DOHH2 (cell line): ENCODE measurements at regions not wholly inside any gene's neighbourhood (a gene's known extent, or its start where the extent isn't known, plus 50 kb on each side); places are given as distances from the start of the nearest gene placed in this dataset.

Experiments used
- H3F3A ChIP-seq: fragments of 200-600 bp; sonication (generic), shearing (Covaris generic); 2 replicates; pipeline ENCODE4 v1.6.0; 2016; ENCODE audit warnings: antibody characterized with exemption, mild to moderate bottlenecking; ENCODE audit not compliant: control insufficient read depth, insufficient read depth
- H3K27ac ChIP-seq: fragments of 200-600 bp; sonication (generic); 2 replicates; pipeline ENCODE4 v1.5.1; 2014; ENCODE audit warnings: low read depth, mild to moderate bottlenecking, low read length, moderate library complexity
- H3K27me3 ChIP-seq: fragments of 200-600 bp; sonication (generic); 2 replicates; pipeline ENCODE4 v1.6.1; 2014; ENCODE audit warnings: mild to moderate bottlenecking, low read length, mixed read lengths; ENCODE audit not compliant: control insufficient read depth
- H3K36me3 ChIP-seq: fragments of 200-600 bp; sonication (generic); 2 replicates; pipeline ENCODE4 v1.6.1; 2014; ENCODE audit warnings: mild to moderate bottlenecking, low read length, moderate library complexity, mixed read lengths; ENCODE audit not compliant: control insufficient read depth
- H3K4me1 ChIP-seq: fragments of 200-600 bp; sonication (generic); 2 replicates; pipeline ENCODE4 v1.6.1; 2014; ENCODE audit warnings: mild to moderate bottlenecking, low read length, mixed read lengths; ENCODE audit not compliant: control insufficient read depth
- H3K4me2 ChIP-seq: fragments of 200-600 bp; sonication (generic); 2 replicates; pipeline ENCODE4 v1.6.0; 2014; ENCODE audit warnings: mild to moderate bottlenecking, low read length, moderate library complexity
- H3K4me3 ChIP-seq: fragments of 200-600 bp; sonication (generic); 2 replicates; pipeline ENCODE4 v1.5.1; 2014; ENCODE audit warnings: mild to moderate bottlenecking, low read length, mixed read lengths
- H3K79me2 ChIP-seq: fragments of 200-600 bp; sonication (generic); 2 replicates; pipeline ENCODE4 v1.6.1; 2014; ENCODE audit warnings: mild to moderate bottlenecking, low read length, mixed read lengths; ENCODE audit not compliant: control insufficient read depth
- H3K9me2 ChIP-seq: fragments of 200-600 bp; sonication (generic); replicated peaks from 2 replicates; pipeline ENCODE4 v1.6.1; 2014; ENCODE audit warnings: mild to moderate bottlenecking, low read length, mixed read lengths; ENCODE audit not compliant: control insufficient read depth
- H3K9me3 ChIP-seq: fragments of 200-600 bp; sonication (generic); 2 replicates; pipeline ENCODE4 v1.6.1; 2014; ENCODE audit warnings: antibody characterized with exemption, low read length, mixed read lengths; ENCODE audit not compliant: control insufficient read depth, insufficient read depth
- H4K20me1 ChIP-seq: fragments of 200-600 bp; sonication (generic); 2 replicates; pipeline ENCODE4 v1.6.0; 2014; ENCODE audit warnings: low read depth, mild to moderate bottlenecking, antibody characterized with exemption, low read length, moderate library complexity; ENCODE audit not compliant: control insufficient read depth, insufficient read depth
- EZH2phosphoT487 ChIP-seq: fragments of 200-600 bp; sonication (generic); IDR thresholded peaks from 2 replicates; pipeline ENCODE4 v1.6.1; 2017; ENCODE audit warnings: borderline replicate concordance, mild to moderate bottlenecking, antibody characterized with exemption, low read length, moderate library complexity, mixed read lengths
- TF ChIP-seq, protein P1 (sequence below): fragments of 200-600 bp; sonication (generic); IDR thresholded peaks from one replicate; pipeline ENCODE4 v1.5.1; 2014; ENCODE audit warnings: antibody characterized with exemption, mild to moderate bottlenecking, low read depth, low read length; ENCODE audit not compliant: poor library complexity, severe bottlenecking

DNA sequence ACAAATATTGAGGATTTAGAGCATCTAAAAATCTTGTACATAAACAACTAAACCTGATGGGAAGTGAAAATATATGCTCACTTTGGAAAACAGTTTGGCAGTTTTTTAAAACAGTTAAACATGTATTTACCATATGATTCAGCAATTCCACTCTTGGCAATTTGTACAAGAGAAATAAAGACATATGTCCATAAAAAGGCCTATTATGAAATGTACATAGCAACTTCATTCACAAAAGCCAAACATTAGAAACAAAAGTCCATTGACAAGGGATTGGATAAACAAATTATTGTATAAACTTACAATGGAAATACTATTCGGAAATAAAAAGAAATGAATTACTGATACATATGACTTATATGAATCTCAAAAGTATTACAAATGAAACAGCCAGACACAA lies 196.2 kb upstream of the SLC24A2 start:
- Histone ChIP-seq H3K79me2 (no peaks in the 10 kb centered on the region), H3K9me3 (no peaks in the 10 kb centered on the region), H3K9me2 (no peaks in the 10 kb centered on the region), H3K4me2 (no peak overlapping the region), H3K27me3 (no peaks in the 10 kb centered on the region), H3K4me3 (no peak overlapping the region), H3K27ac (no peak overlapping the region), H3K36me3 (no peaks in the 10 kb centered on the region), H3K4me1 (no peaks in the 10 kb centered on the region), H3F3A (no peaks in the 10 kb centered on the region), H4K20me1 (no peaks in the 10 kb centered on the region)
- no peak for TF ChIP-seq EZH2phosphoT487
- TF ChIP-seq, protein P1, sequence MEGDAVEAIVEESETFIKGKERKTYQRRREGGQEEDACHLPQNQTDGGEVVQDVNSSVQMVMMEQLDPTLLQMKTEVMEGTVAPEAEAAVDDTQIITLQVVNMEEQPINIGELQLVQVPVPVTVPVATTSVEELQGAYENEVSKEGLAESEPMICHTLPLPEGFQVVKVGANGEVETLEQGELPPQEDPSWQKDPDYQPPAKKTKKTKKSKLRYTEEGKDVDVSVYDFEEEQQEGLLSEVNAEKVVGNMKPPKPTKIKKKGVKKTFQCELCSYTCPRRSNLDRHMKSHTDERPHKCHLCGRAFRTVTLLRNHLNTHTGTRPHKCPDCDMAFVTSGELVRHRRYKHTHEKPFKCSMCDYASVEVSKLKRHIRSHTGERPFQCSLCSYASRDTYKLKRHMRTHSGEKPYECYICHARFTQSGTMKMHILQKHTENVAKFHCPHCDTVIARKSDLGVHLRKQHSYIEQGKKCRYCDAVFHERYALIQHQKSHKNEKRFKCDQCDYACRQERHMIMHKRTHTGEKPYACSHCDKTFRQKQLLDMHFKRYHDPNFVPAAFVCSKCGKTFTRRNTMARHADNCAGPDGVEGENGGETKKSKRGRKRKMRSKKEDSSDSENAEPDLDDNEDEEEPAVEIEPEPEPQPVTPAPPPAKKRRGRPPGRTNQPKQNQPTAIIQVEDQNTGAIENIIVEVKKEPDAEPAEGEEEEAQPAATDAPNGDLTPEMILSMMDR, result no peak

DNA sequence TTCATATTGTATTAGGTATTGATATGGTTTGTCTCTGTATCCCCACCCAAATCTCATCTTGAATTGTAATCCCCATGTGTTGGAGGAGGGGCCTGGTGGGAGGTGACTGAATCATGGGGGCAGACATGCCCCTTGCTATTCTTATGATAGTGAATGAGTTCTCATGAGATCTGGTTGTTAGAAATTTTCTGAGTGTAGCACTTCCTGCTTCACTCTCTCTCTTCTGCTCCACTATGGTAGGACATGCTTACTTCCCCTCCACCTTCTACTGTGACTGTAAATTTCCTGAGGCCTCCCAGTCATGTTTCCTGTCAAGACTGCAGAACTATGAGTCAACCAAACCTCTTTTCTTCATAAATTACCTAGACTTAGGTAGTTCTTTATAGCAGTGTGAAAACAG lies 187.4 kb upstream of the SLC24A2 start:
- Histone ChIP-seq H3K4me1 (no peaks in the 10 kb centered on the region), H3K9me3 (no peaks in the 10 kb centered on the region), H3K27ac (no peak overlapping the region), H3K9me2 (no peaks in the 10 kb centered on the region), H3K79me2 (no peaks in the 10 kb centered on the region), H4K20me1 (no peaks in the 10 kb centered on the region), H3K4me3 (no peak overlapping the region), H3K36me3 (no peaks in the 10 kb centered on the region), H3F3A (no peaks in the 10 kb centered on the region), H3K4me2 (no peak overlapping the region), H3K27me3 (no peaks in the 10 kb centered on the region; the same call in 1 of the 2 replicates)
- TF ChIP-seq, protein P1, result no peak
- TF ChIP-seq EZH2phosphoT487, result no peak

DNA sequence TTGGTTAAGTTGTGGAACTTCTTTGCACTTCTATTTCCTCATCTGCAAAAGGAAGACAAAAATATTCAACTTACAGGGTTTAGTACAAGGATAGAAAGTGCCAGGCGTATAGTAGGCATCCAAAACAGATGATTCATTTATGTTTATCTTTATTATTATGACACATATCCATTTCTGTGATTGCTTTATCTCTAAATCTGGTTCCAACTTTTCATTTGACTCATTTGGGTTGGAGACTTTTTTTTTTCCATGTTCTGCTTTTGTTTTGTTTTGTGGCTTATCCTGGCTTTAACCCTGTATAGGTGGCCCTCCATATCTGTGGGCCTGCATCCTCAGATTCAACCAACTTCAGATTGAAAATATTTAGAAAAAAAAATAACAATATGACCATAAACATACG lies 186.7 kb upstream of the SLC24A2 start:
- Histone ChIP-seq H4K20me1 (no peaks in the 10 kb centered on the region), H3K4me3 (no peak overlapping the region), H3K4me1 (no peaks in the 10 kb centered on the region), H3K9me3 (no peaks in the 10 kb centered on the region), H3K4me2 (no peak overlapping the region), H3K79me2 (no peaks in the 10 kb centered on the region), H3F3A (no peaks in the 10 kb centered on the region), H3K36me3 (no peaks in the 10 kb centered on the region), H3K27ac (no peak overlapping the region), H3K9me2 (no peaks in the 10 kb centered on the region), H3K27me3 (no peaks in the 10 kb centered on the region; the same call in 1 of the 2 replicates)
- TF ChIP-seq, protein P1, result no peak
- no peak for TF ChIP-seq EZH2phosphoT487

DNA sequence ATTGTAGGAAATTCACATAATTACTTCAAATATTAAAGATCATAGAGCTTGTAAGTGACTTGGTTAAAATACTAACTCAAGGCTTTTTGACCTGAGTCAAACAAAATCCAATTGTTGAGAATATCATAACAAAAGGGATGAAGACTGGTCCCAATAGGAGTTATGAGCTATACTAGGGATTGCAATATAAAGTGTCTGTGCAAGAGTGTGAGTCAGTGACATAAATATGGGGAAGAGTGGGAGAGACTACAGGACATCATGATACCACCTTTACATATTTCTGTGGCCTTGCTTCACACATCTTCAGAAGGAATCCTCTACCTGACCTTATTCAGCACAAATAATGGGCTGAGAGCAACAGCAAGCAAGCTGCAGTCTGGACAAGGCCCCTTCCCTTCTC lies 180.9 kb upstream of the SLC24A2 start:
- Histone ChIP-seq H4K20me1 (no peaks in the 10 kb centered on the region), H3F3A (no peaks in the 10 kb centered on the region), H3K27ac (no peak overlapping the region), H3K36me3 (no peaks in the 10 kb centered on the region), H3K4me2 (no peak overlapping the region), H3K27me3 (no peaks in the 10 kb centered on the region; the same call in none of the 2 replicates), H3K9me2 (no peaks in the 10 kb centered on the region), H3K9me3 (no peaks in the 10 kb centered on the region), H3K79me2 (no peaks in the 10 kb centered on the region), H3K4me3 (no peak overlapping the region), H3K4me1 (no peaks in the 10 kb centered on the region)
- TF ChIP-seq, protein P1, result no peak
- TF ChIP-seq EZH2phosphoT487, result no peak
